Natural killer cell (primary cell): ENCODE measurements at regions not wholly inside any gene's neighbourhood (a gene's known extent, or its start where the extent isn't known, plus 50 kb on each side); places are given as distances from the start of the nearest gene placed in this dataset.
"Not testable (repeated sequence)": the region's sequence is repeated elsewhere in the genome, so short reads cannot be mapped to it uniquely, and the experiment has no call there.

Experiments
- ATAC-seq, 3 donors: fragments of 150-1000 bp in 2 of 3; fragments of 200-7000 bp in 1 of 3; cut with Tn5 transposase; 1 replicate in 1 of 3; 2 replicates in 2 of 3; pipeline ENCODE4 v1.10.0; 2021; ENCODE audit warnings: mild to moderate bottlenecking in 2 of 3, moderate library complexity in 2 of 3
- DNase-seq, 2 donors: peaks; one replicate each; pipeline versions ENCODE4 v3.0.0 to v3.0.0-alpha.2; 2013 to 2021; ENCODE audit warnings: mixed read lengths in 1 of 2
- H3K27ac ChIP-seq: one replicate; pipeline ENCODE4 v1.5.1; 2013; ENCODE audit warnings: mild to moderate bottlenecking, low read length
- H3K27me3 ChIP-seq: one replicate; pipeline ENCODE4 v1.6.1; 2013; ENCODE audit warnings: low read length; ENCODE audit not compliant: control insufficient read depth, insufficient read depth
- H3K36me3 ChIP-seq: one replicate; pipeline ENCODE4 v1.6.1; 2013; ENCODE audit warnings: low read length; ENCODE audit not compliant: control insufficient read depth, insufficient read depth
- H3K4me1 ChIP-seq: one replicate; pipeline ENCODE4 v1.6.1; 2013; ENCODE audit warnings: low read length; ENCODE audit not compliant: control insufficient read depth, insufficient read depth
- H3K4me3 ChIP-seq: one replicate; pipeline ENCODE4 v1.5.1; 2013; ENCODE audit warnings: low read length
- H3K9me3 ChIP-seq: one replicate; pipeline ENCODE4 v1.6.1; 2013; ENCODE audit warnings: low read length; ENCODE audit not compliant: control insufficient read depth, insufficient read depth
- H3K27ac Mint-ChIP-seq, 2 donors: one replicate each; pipeline ENCODE4 v1.8.0; 2022; ENCODE audit warnings: mild to moderate bottlenecking in 2 of 2, mixed read lengths in 2 of 2, moderate library complexity in 1 of 2
- H3K27me3 Mint-ChIP-seq, 2 donors: one replicate each; pipeline ENCODE4 v1.8.0; 2022; ENCODE audit warnings: low read depth in 2 of 2, mixed read lengths in 2 of 2
- H3K36me3 Mint-ChIP-seq: one replicate; pipeline ENCODE4 v1.8.0; 2022; ENCODE audit warnings: mixed read lengths
- H3K4me1 Mint-ChIP-seq, 2 donors: one replicate each; pipeline ENCODE4 v1.8.0; 2022; ENCODE audit warnings: mixed read lengths in 2 of 2
- H3K4me3 Mint-ChIP-seq: one replicate; pipeline ENCODE4 v1.8.0; 2022; ENCODE audit warnings: mild to moderate bottlenecking, moderate library complexity, mixed read lengths
- H3K9me3 Mint-ChIP-seq, 2 donors: one replicate each; pipeline ENCODE4 v1.8.0; 2022; ENCODE audit warnings: mixed read lengths in 2 of 2
- WGBS: methylation state at CpG from one replicate; pipeline ENCODE4 v1.1.7; 2013; ENCODE audit warnings: missing lambda C conversion rate; ENCODE audit not compliant: insufficient coverage; 5-methylcytosine and 5-hydroxymethylcytosine counted together
- intact Hi-C: fragments of 100-400 bp; cut with micrococcal nuclease; formaldehyde crosslinking; loops from one replicate; pipeline ENCODE4 v1.14.2; 2022

GRCh38 chr2:87533390-87534272, 214.3 kb upstream of the PLGLB2 start:
- H3K9me3 ChIP-seq, H3K4me3 Mint-ChIP-seq, H3K4me3 ChIP-seq, H3K36me3 ChIP-seq, H3K27me3 Mint-ChIP-seq, intact Hi-C loops, H3K27me3 ChIP-seq, H3K4me1 Mint-ChIP-seq, H3K27ac Mint-ChIP-seq, H3K36me3 Mint-ChIP-seq, H3K9me3 Mint-ChIP-seq, H3K27ac ChIP-seq: not testable (repeated sequence)
- ATAC-seq (peak; percentile 16 to 36 (median 29)), DNase-seq (peak in 1 of 2 donors; percentile 1)
- WGBS: no CpG with 5 or more reads among the region's 9 CpGs
- H3K4me1 ChIP-seq: peaks cover 14% of the 10 kb centered on the region

- ATAC-seq, H3K36me3 Mint-ChIP-seq, H3K9me3 ChIP-seq, H3K4me3 ChIP-seq, H3K4me3 Mint-ChIP-seq, DNase-seq, H3K27ac Mint-ChIP-seq, H3K27me3 ChIP-seq, H3K36me3 ChIP-seq, H3K27ac ChIP-seq, intact Hi-C loops, H3K4me1 Mint-ChIP-seq, H3K9me3 Mint-ChIP-seq, H3K27me3 Mint-ChIP-seq: not testable (repeated sequence)
- H3K4me1 ChIP-seq: peaks cover 18% of the 10 kb centered on the region
- no CpG with 5 or more reads among the region's 14 CpGs for WGBS
Observed at GRCh38 chr2:87534273-87534889, 213.5 kb upstream of the PLGLB2 start.

- H3K36me3 Mint-ChIP-seq, H3K27me3 Mint-ChIP-seq, DNase-seq, H3K27ac ChIP-seq, H3K9me3 ChIP-seq, intact Hi-C loops, H3K4me3 Mint-ChIP-seq, ATAC-seq, H3K4me3 ChIP-seq, H3K4me1 Mint-ChIP-seq, H3K9me3 Mint-ChIP-seq, H3K36me3 ChIP-seq, H3K27me3 ChIP-seq: not testable (repeated sequence)
- no CpG with 5 or more reads among the region's 5 CpGs for WGBS
- H3K4me1 ChIP-seq: peaks cover 18% of the 10 kb centered on the region
- H3K27ac Mint-ChIP-seq: peak overlapping the region; percentile 78 to 84
Observed at GRCh38 chr2:87536427-87536826, 211.5 kb upstream of the PLGLB2 start.

GRCh38 chr2:87537251-87537671, 210.6 kb upstream of the PLGLB2 start:
- DNase-seq (peak in 1 of 2 donors; percentile 21), ATAC-seq (peak; percentile 46 to 72 (median 60))
- H3K36me3 Mint-ChIP-seq, H3K9me3 ChIP-seq, H3K36me3 ChIP-seq, H3K4me1 Mint-ChIP-seq, intact Hi-C loops, H3K4me3 ChIP-seq, H3K27me3 ChIP-seq, H3K9me3 Mint-ChIP-seq, H3K27me3 Mint-ChIP-seq: not testable (repeated sequence)
- WGBS: 50% methylated on average over 2 of the region's 8 CpGs
- H3K4me1 ChIP-seq: peaks cover 18% of the 10 kb centered on the region
- H3K27ac ChIP-seq: peak overlapping the region; percentile 54
- Mint-ChIP-seq H3K27ac (peak overlapping the region; percentile 78 to 84), H3K4me3 (peak overlapping the region; percentile 47)

- H3K4me1 Mint-ChIP-seq, H3K9me3 Mint-ChIP-seq, intact Hi-C loops, H3K4me3 Mint-ChIP-seq, H3K9me3 ChIP-seq, H3K36me3 Mint-ChIP-seq, H3K27ac Mint-ChIP-seq, ATAC-seq, DNase-seq, H3K27me3 Mint-ChIP-seq, H3K36me3 ChIP-seq, H3K4me3 ChIP-seq, H3K27me3 ChIP-seq, H3K27ac ChIP-seq: not testable (repeated sequence)
- H3K4me1 ChIP-seq: peaks cover 18% of the 10 kb centered on the region
- no CpG with 5 or more reads among the region's 12 CpGs for WGBS
Observed at GRCh38 chr2:87538268-87538667, 209.6 kb upstream of the PLGLB2 start.

- H3K4me1 Mint-ChIP-seq, H3K27ac ChIP-seq, H3K27me3 Mint-ChIP-seq, H3K4me3 ChIP-seq, H3K27ac Mint-ChIP-seq, H3K27me3 ChIP-seq, H3K36me3 Mint-ChIP-seq, H3K4me3 Mint-ChIP-seq, H3K9me3 Mint-ChIP-seq, DNase-seq, H3K36me3 ChIP-seq, H3K9me3 ChIP-seq, intact Hi-C loops: not testable (repeated sequence)
- WGBS: 94% methylated on average over 3 of the region's 15 CpGs
- peaks cover 15% of the 10 kb centered on the region for H3K4me1 ChIP-seq
- ATAC-seq: peak in 1 of 3 donors; percentile 25
Observed at GRCh38 chr2:87539151-87539943, 208.5 kb upstream of the PLGLB2 start.

GRCh38 chr2:87540242-87540641, 207.6 kb upstream of the PLGLB2 start:
- ATAC-seq, H3K4me1 Mint-ChIP-seq, H3K27me3 ChIP-seq, H3K27ac ChIP-seq, H3K27ac Mint-ChIP-seq, H3K4me3 Mint-ChIP-seq, DNase-seq, H3K9me3 ChIP-seq, H3K27me3 Mint-ChIP-seq, H3K36me3 ChIP-seq, H3K4me3 ChIP-seq, H3K9me3 Mint-ChIP-seq, intact Hi-C loops, H3K36me3 Mint-ChIP-seq: not testable (repeated sequence)
- WGBS: no CpG with 5 or more reads among the region's 3 CpGs
- H3K4me1 ChIP-seq: peaks cover 15% of the 10 kb centered on the region
